ENCODE measurements at regions not wholly inside any gene's neighbourhood (a gene's known extent, or its start where the extent isn't known, plus 50 kb on each side); places are given as distances from the start of the nearest gene placed in this dataset.

DNA sequence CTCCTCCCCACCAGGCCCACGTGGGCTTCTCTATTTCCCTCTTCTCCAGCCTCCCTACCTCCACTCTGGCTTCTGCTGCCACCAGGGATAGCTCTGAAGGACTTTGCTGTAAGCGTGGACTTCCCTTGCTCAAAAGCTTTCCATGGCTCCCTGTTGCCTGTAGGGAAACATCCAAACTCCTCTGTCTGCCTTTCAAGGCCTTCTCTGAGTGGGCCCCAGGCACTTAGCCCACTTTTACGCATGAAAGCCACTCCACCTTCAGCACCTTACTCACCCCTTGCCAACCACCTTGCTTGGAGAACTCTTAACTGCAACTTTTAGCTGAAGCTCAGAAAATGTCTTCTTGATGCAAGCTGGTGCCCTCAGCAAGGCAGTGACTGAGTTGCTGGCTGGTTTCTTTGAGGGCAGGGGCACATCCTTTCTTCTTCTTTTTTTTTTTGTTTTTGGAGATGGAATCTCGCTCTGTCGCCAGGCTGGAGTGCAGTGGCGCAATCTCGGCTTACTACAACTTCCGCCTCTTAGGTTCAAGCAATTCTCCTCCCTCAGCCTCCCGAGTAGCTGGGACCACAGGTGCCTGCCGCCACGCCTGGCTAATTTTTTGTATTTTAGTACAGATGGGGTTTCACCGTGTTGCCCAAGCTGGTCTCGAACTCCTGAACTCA is 52.0 kb upstream of the DLX4 start:
- H3K4me1 ChIP-seq, result no peaks in the 10 kb centered on the region
- H3K9me3 ChIP-seq, result no peaks in the 10 kb centered on the region
- no peaks in the 10 kb centered on the region for H3K36me3 ChIP-seq
- intact Hi-C loops (cut with DNase I), result no loop called here
- TF ChIP-seq, protein P1, sequence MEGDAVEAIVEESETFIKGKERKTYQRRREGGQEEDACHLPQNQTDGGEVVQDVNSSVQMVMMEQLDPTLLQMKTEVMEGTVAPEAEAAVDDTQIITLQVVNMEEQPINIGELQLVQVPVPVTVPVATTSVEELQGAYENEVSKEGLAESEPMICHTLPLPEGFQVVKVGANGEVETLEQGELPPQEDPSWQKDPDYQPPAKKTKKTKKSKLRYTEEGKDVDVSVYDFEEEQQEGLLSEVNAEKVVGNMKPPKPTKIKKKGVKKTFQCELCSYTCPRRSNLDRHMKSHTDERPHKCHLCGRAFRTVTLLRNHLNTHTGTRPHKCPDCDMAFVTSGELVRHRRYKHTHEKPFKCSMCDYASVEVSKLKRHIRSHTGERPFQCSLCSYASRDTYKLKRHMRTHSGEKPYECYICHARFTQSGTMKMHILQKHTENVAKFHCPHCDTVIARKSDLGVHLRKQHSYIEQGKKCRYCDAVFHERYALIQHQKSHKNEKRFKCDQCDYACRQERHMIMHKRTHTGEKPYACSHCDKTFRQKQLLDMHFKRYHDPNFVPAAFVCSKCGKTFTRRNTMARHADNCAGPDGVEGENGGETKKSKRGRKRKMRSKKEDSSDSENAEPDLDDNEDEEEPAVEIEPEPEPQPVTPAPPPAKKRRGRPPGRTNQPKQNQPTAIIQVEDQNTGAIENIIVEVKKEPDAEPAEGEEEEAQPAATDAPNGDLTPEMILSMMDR (IDR thresholded peaks at IDR 0.05), result no peak
- DNase-seq (peak in 1 of 4 donors; percentile 28), ATAC-seq (peak; percentile 41)
- no peak overlapping the region for H3K4me3 ChIP-seq
- peaks cover 2 to 58% of the 10 kb centered on the region in 2 donors for H3K27me3 ChIP-seq
- H3K27ac ChIP-seq, result no peak overlapping the region

DNA sequence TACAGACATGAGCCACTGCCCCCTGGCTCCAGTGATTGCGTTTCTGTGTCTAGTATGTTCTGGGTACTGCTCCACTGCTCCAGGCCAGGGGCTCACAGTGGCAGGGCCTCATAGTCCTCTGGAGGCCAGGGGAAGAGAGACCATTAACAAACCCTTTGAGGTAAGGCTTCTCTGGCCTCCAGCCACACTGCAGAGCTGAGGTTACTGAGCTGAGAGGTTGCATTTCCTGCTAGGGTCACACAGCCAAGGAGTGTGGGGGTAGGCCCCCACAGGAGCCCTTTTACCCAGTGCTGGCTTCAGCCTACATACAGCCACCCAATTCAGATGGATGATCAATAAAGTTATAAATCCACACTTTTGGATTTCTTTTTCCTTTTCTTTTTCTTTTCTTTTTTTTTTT is 50.4 kb upstream of the DLX4 start:
- Histone ChIP-seq H3K27ac (no peak overlapping the region), H3K27me3 (peaks cover 0 to 49% of the 10 kb centered on the region in 2 donors), H3K4me3 (no peak overlapping the region), H3K4me1 (no peaks in the 10 kb centered on the region), H3K9me3 (no peaks in the 10 kb centered on the region), H3K36me3 (no peaks in the 10 kb centered on the region)
- TF ChIP-seq, protein P1 (IDR thresholded peaks at IDR 0.05), result no peak
- ATAC-seq, result no peak
- intact Hi-C loops (cut with DNase I), result no loop called here
- DNase-seq, result no peak
